ENCODE measurements at regions not wholly inside any gene's neighbourhood (a gene's known extent, or its start where the extent isn't known, plus 50 kb on each side); places are given as distances from the start of the nearest gene placed in this dataset.

GRCh38 chr6:137723273-137724017 is 143.6 kb upstream of the TNFAIP3 start:
- Histone ChIP-seq H3K4me3 (replicated peaks in 1 of 4; ENCODE audit: control extremely low read depth in 1 of 4, insufficient read depth in 1 of 4, low read depth in 3 of 4, low read length in 4 of 4) (no peak overlapping the region), H3K9ac (ENCODE audit: insufficient read depth, low read length) (no peak overlapping the region), H3K36me3 (ENCODE audit: control insufficient read depth, insufficient read depth, low read length) (no peaks in the 10 kb centered on the region), H3K79me2 (ENCODE audit: control insufficient read depth, insufficient read depth, low read length) (no peaks in the 10 kb centered on the region), H2AFZ (ENCODE audit: low read length) (no peak overlapping the region), H3K27me3 (ENCODE audit: control insufficient read depth, insufficient read depth, low read length) (no peaks in the 10 kb centered on the region), H3K4me1 (ENCODE audit: control insufficient read depth, extremely low read depth, insufficient read depth, low read length) (peaks cover 7% of the 10 kb centered on the region), H3K4me2 (ENCODE audit: extremely low read depth, insufficient read depth, low read length) (no peak overlapping the region), H4K20me1 (ENCODE audit: control insufficient read depth, extremely low read depth, insufficient read depth, low read length) (no peaks in the 10 kb centered on the region), H3K27ac (ENCODE audit: insufficient read depth, low read length) (no peak overlapping the region), H3K9me3 (ENCODE audit: control insufficient read depth, insufficient read depth, low read depth, low read length) (no peaks in the 10 kb centered on the region)
- no peak for DNase-seq (ENCODE audit: low read depth in 2 of 2)
- TF ChIP-seq EZH2 (IDR thresholded peaks at IDR 0.05; ENCODE audit: low read length, missing control alignments) (no peak), CTCF (conservative IDR thresholded peaks at IDR 0.05 in 1 of 2, IDR thresholded peaks at IDR 0.05 in 1 of 2; ENCODE audit: low read depth in 1 of 2, low read length in 2 of 2) (no peak)

- H3K27ac ChIP-seq (ENCODE audit: insufficient read depth, low read length): no peak overlapping the region
- TF ChIP-seq CTCF (conservative IDR thresholded peaks at IDR 0.05 in 1 of 2, IDR thresholded peaks at IDR 0.05 in 1 of 2; ENCODE audit: low read depth in 1 of 2, low read length in 2 of 2) (no peak), EZH2 (IDR thresholded peaks at IDR 0.05; ENCODE audit: low read length, missing control alignments) (no peak)
- H4K20me1 ChIP-seq (ENCODE audit: control insufficient read depth, extremely low read depth, insufficient read depth, low read length): no peaks in the 10 kb centered on the region
- no peaks in the 10 kb centered on the region for H3K36me3 ChIP-seq (ENCODE audit: control insufficient read depth, insufficient read depth, low read length)
- peak in 1 of 2 donors; percentile 43 for DNase-seq (ENCODE audit: low read depth in 2 of 2)
- no peak overlapping the region for H3K4me3 ChIP-seq (replicated peaks in 1 of 4; ENCODE audit: control extremely low read depth in 1 of 4, insufficient read depth in 1 of 4, low read depth in 3 of 4, low read length in 4 of 4)
- H3K79me2 ChIP-seq (ENCODE audit: control insufficient read depth, insufficient read depth, low read length): no peaks in the 10 kb centered on the region
- H2AFZ ChIP-seq (ENCODE audit: low read length): no peak overlapping the region
- H3K9ac ChIP-seq (ENCODE audit: insufficient read depth, low read length): no peak overlapping the region
- H3K4me2 ChIP-seq (ENCODE audit: extremely low read depth, insufficient read depth, low read length): no peak overlapping the region
- H3K9me3 ChIP-seq (ENCODE audit: control insufficient read depth, insufficient read depth, low read depth, low read length): no peaks in the 10 kb centered on the region
- no peaks in the 10 kb centered on the region for H3K27me3 ChIP-seq (ENCODE audit: control insufficient read depth, insufficient read depth, low read length)
- peaks cover 13% of the 10 kb centered on the region for H3K4me1 ChIP-seq (ENCODE audit: control insufficient read depth, extremely low read depth, insufficient read depth, low read length)
Measured at GRCh38 chr6:137724018-137724403, 143.0 kb upstream of the TNFAIP3 start.

- no peak for TF ChIP-seq EZH2 (IDR thresholded peaks at IDR 0.05; ENCODE audit: low read length, missing control alignments)
- TF ChIP-seq CTCF (conservative IDR thresholded peaks at IDR 0.05 in 1 of 2, IDR thresholded peaks at IDR 0.05 in 1 of 2; ENCODE audit: low read depth in 1 of 2, low read length in 2 of 2): no peak
- DNase-seq (ENCODE audit: low read depth in 2 of 2): no peak
Measured at GRCh38 chr6:137724495-137725211, 142.4 kb upstream of the TNFAIP3 start.

More at GRCh38 chr6:137724495-137725211, 142.4 kb upstream of the TNFAIP3 start:
- no peak overlapping the region for H3K27ac ChIP-seq (ENCODE audit: insufficient read depth, low read length)
- no peaks in the 10 kb centered on the region for H3K9me3 ChIP-seq (ENCODE audit: control insufficient read depth, insufficient read depth, low read depth, low read length)
- no peaks in the 10 kb centered on the region for H3K27me3 ChIP-seq (ENCODE audit: control insufficient read depth, insufficient read depth, low read length)
- no peak overlapping the region for H3K4me3 ChIP-seq (replicated peaks in 1 of 4; ENCODE audit: control extremely low read depth in 1 of 4, insufficient read depth in 1 of 4, low read depth in 3 of 4, low read length in 4 of 4)
- H3K9ac ChIP-seq (ENCODE audit: insufficient read depth, low read length): no peak overlapping the region
- H4K20me1 ChIP-seq (ENCODE audit: control insufficient read depth, extremely low read depth, insufficient read depth, low read length): no peaks in the 10 kb centered on the region
- no peak overlapping the region for H2AFZ ChIP-seq (ENCODE audit: low read length)
- no peaks in the 10 kb centered on the region for H3K36me3 ChIP-seq (ENCODE audit: control insufficient read depth, insufficient read depth, low read length)
- H3K4me2 ChIP-seq (ENCODE audit: extremely low read depth, insufficient read depth, low read length): no peak overlapping the region
- no peaks in the 10 kb centered on the region for H3K79me2 ChIP-seq (ENCODE audit: control insufficient read depth, insufficient read depth, low read length)
- H3K4me1 ChIP-seq (ENCODE audit: control insufficient read depth, extremely low read depth, insufficient read depth, low read length): peaks cover 19% of the 10 kb centered on the region
